ENCODE measurements at regions not wholly inside any gene's neighbourhood (a gene's known extent, or its start where the extent isn't known, plus 50 kb on each side); places are given as distances from the start of the nearest gene placed in this dataset.

- TF ChIP-seq ZBTB38 (CRISPR knock-in tag; IDR thresholded peaks at IDR 0.05) (no peak), GATAD2A (CRISPR knock-in tag; IDR thresholded peaks at IDR 0.05) (0 out of 2 replicates have a peak, but pooled peaks have one; percentile 15), ZNF644 (CRISPR knock-in tag; IDR thresholded peaks at IDR 0.05; ENCODE audit: low read depth) (peak; percentile 45; the same call in 1 of the 2 replicates), ZNF253 (CRISPR knock-in tag; IDR thresholded peaks at IDR 0.05; ENCODE audit: borderline replicate concordance) (no peak), ZNF614 (CRISPR knock-in tag; IDR thresholded peaks at IDR 0.05; ENCODE audit: borderline replicate concordance) (no peak), CEBPB (IDR thresholded peaks at IDR 0.05; ENCODE audit: borderline replicate concordance, low read depth, low read length) (peak; percentile 47), ZSCAN25 (CRISPR knock-in tag; IDR thresholded peaks at IDR 0.05) (no peak), ZFP36L1 (CRISPR knock-in tag; IDR thresholded peaks at IDR 0.05) (no peak), RXRB (CRISPR knock-in tag; IDR thresholded peaks at IDR 0.05; ENCODE audit: borderline replicate concordance) (peak; percentile 47; the same call in 1 of the 2 replicates), RORA (CRISPR knock-in tag; IDR thresholded peaks at IDR 0.05) (no peak), ZNF280D (CRISPR knock-in tag; IDR thresholded peaks at IDR 0.05) (no peak), SALL1 (CRISPR knock-in tag; IDR thresholded peaks at IDR 0.05) (0 out of 2 replicates have a peak, but pooled peaks have one; percentile 13)
- TF ChIP-seq, protein P1, sequence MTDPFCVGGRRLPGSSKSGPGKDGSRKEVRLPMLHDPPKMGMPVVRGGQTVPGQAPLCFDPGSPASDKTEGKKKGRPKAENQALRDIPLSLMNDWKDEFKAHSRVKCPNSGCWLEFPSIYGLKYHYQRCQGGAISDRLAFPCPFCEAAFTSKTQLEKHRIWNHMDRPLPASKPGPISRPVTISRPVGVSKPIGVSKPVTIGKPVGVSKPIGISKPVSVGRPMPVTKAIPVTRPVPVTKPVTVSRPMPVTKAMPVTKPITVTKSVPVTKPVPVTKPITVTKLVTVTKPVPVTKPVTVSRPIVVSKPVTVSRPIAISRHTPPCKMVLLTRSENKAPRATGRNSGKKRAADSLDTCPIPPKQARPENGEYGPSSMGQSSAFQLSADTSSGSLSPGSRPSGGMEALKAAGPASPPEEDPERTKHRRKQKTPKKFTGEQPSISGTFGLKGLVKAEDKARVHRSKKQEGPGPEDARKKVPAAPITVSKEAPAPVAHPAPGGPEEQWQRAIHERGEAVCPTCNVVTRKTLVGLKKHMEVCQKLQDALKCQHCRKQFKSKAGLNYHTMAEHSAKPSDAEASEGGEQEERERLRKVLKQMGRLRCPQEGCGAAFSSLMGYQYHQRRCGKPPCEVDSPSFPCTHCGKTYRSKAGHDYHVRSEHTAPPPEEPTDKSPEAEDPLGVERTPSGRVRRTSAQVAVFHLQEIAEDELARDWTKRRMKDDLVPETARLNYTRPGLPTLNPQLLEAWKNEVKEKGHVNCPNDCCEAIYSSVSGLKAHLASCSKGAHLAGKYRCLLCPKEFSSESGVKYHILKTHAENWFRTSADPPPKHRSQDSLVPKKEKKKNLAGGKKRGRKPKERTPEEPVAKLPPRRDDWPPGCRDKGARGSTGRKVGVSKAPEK (CRISPR knock-in tag; IDR thresholded peaks at IDR 0.05; ENCODE audit: borderline replicate concordance) = no peak
- TF ChIP-seq, protein P2, sequence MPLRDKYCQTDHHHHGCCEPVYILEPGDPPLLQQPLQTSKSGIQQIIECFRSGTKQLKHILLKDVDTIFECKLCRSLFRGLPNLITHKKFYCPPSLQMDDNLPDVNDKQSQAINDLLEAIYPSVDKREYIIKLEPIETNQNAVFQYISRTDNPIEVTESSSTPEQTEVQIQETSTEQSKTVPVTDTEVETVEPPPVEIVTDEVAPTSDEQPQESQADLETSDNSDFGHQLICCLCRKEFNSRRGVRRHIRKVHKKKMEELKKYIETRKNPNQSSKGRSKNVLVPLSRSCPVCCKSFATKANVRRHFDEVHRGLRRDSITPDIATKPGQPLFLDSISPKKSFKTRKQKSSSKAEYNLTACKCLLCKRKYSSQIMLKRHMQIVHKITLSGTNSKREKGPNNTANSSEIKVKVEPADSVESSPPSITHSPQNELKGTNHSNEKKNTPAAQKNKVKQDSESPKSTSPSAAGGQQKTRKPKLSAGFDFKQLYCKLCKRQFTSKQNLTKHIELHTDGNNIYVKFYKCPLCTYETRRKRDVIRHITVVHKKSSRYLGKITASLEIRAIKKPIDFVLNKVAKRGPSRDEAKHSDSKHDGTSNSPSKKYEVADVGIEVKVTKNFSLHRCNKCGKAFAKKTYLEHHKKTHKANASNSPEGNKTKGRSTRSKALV (CRISPR knock-in tag; IDR thresholded peaks at IDR 0.05) = no peak
Observed at GRCh38 chr1:56339093-56339492, 240.3 kb downstream of the PLPP3 start (continued).
